HT-29 (cell line): ENCODE measurements at regions not wholly inside any gene's neighbourhood (a gene's known extent, or its start where the extent isn't known, plus 50 kb on each side); places are given as distances from the start of the nearest gene placed in this dataset.
"Not testable (repeated sequence)": the region's sequence is repeated elsewhere in the genome, so short reads cannot be mapped to it uniquely, and the experiment has no call there.

Experiments
- DNase-seq: peaks from one replicate; pipeline ENCODE4 v3.0.0-alpha.2; 2015; ENCODE audit warnings: low spot score

GRCh38 chr9:61523897-61524620 lies 334.2 kb downstream of the SPATA31A7 start:
- DNase-seq, result not testable (repeated sequence)

DNA sequence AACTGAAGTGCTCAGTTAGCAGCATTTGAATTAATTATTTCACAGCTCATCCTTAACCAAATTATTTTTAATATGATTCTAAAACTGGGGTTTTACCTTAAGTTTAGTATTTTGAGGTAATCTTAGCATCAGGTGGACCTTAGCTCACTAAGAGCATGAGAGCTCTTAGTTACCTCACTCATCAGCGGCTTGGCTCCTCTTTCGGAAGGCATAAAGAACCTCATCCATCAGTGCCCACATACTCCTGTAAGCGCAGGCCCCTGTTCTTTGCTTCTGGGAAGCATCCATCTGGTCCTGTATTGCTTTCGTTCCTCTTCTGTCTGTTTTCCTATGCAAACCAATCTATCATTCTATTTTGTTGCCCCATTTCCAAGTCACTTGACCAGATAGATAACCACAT lies 335.8 kb downstream of the SPATA31A7 start:
- not testable (repeated sequence) for DNase-seq

DNA sequence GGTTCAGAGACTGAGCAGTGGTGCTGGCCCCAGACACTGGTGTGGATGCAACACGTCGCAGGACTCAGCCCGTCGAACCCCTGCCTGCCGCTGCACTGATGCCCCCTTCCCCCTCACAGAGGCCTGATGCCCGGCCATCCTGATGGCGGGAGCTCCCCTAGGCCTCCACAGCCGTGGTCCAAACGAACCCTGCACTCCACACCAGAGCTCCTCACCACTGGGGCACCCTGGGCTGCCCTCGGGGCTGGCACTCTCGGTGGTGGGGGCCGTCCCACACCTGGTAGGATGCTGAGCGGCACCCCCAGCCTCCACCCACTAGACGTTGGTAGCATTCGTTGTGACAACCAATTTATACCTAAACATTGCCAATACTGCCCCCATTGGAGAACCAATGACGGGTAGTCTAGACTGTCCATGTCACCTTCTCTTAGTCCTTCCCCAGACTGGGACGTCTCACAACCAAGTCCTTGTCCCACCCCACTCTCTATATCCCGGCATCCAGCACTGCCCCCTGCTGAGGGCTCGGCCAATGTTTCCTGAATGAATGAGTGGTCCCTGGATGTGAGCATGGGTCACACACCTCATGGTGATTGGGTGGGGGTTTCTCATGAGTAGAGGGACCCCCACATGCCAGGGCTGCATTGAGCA lies 360.4 kb downstream of the SPATA31A7 start:
- peak; percentile 2 for DNase-seq

- not testable (repeated sequence) for DNase-seq
Observed at GRCh38 chr9:61571403-61572127, 381.7 kb downstream of the SPATA31A7 start.

DNA sequence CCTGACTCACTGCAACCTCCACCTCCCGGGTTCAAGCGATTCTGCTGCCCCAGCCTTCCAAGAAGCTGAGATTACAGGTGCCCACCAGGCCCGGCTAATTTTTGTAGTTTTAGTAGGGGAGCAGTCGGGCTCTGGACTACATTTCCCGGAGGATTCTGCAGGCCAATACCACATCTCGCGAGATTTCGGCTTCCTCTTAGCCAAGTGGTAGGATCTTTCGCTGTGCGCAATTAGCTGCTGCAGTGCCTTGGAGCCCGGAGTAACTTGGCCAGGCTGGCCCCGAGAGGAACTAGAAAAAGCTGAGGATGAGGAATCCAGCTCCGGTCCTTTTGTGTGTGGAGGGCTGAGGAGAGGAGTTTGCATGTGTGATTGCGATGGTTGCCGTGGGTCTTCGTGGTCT lies 382.5 kb downstream of the SPATA31A7 start:
- not testable (repeated sequence) for DNase-seq

- DNase-seq, result not testable (repeated sequence)
Observed at GRCh38 chr9:61573432-61573831, 383.6 kb downstream of the SPATA31A7 start.
